DND-41 (cell line): ENCODE measurements at regions not wholly inside any gene's neighbourhood (a gene's known extent, or its start where the extent isn't known, plus 50 kb on each side); places are given as distances from the start of the nearest gene placed in this dataset.

ENCODE experiments used
- ATAC-seq: fragments of 200-7000 bp; cut with Tn5 transposase; 3 replicates; pipeline ENCODE4 v1.9.1; 2021; ENCODE audit warnings: low read depth; ENCODE audit not compliant: insufficient read depth
- DNase-seq: peaks from one replicate; pipeline ENCODE4 v3.0.0-alpha.2; 2020
- H2AFZ ChIP-seq: 2 replicates; pipeline ENCODE4 v1.6.0; 2012; ENCODE audit warnings: low read depth, low read length
- H3K27ac ChIP-seq: 2 replicates; pipeline ENCODE4 v1.5.1; 2012; ENCODE audit warnings: low read length, inconsistent platforms
- H3K27me3 ChIP-seq: fragments of 200-600 bp; sonication (generic); 2 replicates; pipeline ENCODE4 v1.6.0; 2012; ENCODE audit warnings: low read length, mild to moderate bottlenecking, inconsistent platforms; ENCODE audit not compliant: insufficient read depth, poor library complexity
- H3K36me3 ChIP-seq: 2 replicates; pipeline ENCODE4 v1.5.1; 2012; ENCODE audit warnings: low read length, inconsistent platforms; ENCODE audit not compliant: insufficient read depth
- H3K4me1 ChIP-seq: 2 replicates; pipeline ENCODE4 v1.5.1; 2012; ENCODE audit warnings: mild to moderate bottlenecking, low read length; ENCODE audit not compliant: insufficient read depth
- H3K4me2 ChIP-seq: 2 replicates; pipeline ENCODE4 v1.6.0; 2012; ENCODE audit warnings: mild to moderate bottlenecking, moderate library complexity, low read length, inconsistent platforms; ENCODE audit not compliant: insufficient read depth
- H3K4me3 ChIP-seq, 2 experiments: fragments of 200-600 bp in 1 of 2; shearing (Covaris generic) in 1 of 2; 2 replicates each; pipeline ENCODE4 v1.5.1; 2012 to 2016; ENCODE audit warnings: inconsistent platforms in 2 of 2, low read length in 2 of 2, mild to moderate bottlenecking in 2 of 2, low read depth in 1 of 2, moderate library complexity in 1 of 2
- H3K79me2 ChIP-seq: 2 replicates; pipeline ENCODE4 v1.6.0; 2012; ENCODE audit warnings: low read length, inconsistent platforms; ENCODE audit not compliant: insufficient read depth
- H3K9ac ChIP-seq: 2 replicates; pipeline ENCODE4 v1.6.0; 2012; ENCODE audit warnings: low read depth, mild to moderate bottlenecking, inconsistent platforms, low read length, moderate library complexity
- H3K9me3 ChIP-seq: 2 replicates; pipeline ENCODE4 v1.5.1; 2012; ENCODE audit warnings: low read length, moderate library complexity, mild to moderate bottlenecking, inconsistent platforms; ENCODE audit not compliant: insufficient read depth, severe bottlenecking
- H4K20me1 ChIP-seq: 2 replicates; pipeline ENCODE4 v1.6.0; 2012; ENCODE audit warnings: low read length; ENCODE audit not compliant: insufficient read depth
- CTCF ChIP-seq: IDR thresholded peaks from 2 replicates; pipeline ENCODE4 v1.5.1; 2012; ENCODE audit warnings: borderline replicate concordance, low read length, moderate library complexity, mild to moderate bottlenecking; ENCODE audit not compliant: poor library complexity, severe bottlenecking; ENCODE audit errors: extremely low read depth
- EZH2 ChIP-seq: IDR thresholded peaks from 3 replicates; pipeline ENCODE4 v1.6.1; 2012; ENCODE audit warnings: borderline replicate concordance, low read depth, mild to moderate bottlenecking, moderate library complexity, low read length, inconsistent platforms; ENCODE audit not compliant: severe bottlenecking

DNA sequence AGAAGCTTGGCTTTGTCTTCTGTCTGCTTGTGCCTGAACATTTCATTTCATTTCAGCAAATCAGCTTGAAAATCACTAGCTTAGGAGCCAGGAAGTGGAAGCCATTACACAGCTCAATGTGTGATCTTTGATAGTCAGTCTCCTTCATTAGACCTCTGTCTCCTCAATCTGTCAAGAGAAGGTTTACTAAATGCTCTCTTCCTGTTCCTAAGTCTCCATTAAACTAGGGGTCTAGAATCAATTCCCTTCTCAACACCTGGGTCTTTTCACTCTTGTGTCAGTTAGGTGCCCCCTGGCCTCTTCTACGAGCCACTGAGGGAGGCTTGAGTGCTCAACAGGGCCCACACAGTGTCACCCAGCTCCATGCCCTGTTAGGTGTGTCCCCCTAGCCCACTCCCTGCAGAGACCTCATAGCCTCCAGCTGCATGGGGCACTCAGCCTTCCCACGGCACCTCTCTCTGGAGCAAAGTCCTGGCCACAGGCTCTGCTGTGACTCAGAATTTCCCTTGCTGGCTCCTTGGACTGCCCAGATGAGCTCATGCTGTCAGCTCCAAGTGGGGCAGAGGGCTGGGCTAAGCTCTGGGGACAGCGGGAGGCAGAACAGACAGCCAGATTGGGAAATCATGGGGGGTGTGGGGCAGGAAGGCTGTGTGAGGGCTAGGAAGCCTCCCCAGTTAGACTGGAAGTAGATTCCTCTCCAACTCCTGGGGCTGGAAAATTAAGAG, 115.7 kb upstream of the IPO9 start:
- no peak for TF ChIP-seq CTCF
- no peak for TF ChIP-seq EZH2
- H3K27me3 ChIP-seq: peaks cover 7% of the 10 kb centered on the region
- H3K4me2 ChIP-seq: no peak overlapping the region
- no peak for ATAC-seq
- no peaks in the 10 kb centered on the region for H3K36me3 ChIP-seq
- H3K4me3 ChIP-seq: no peak overlapping the region
- H3K9me3 ChIP-seq: no peaks in the 10 kb centered on the region
- no peak overlapping the region for H3K27ac ChIP-seq
- no peak for DNase-seq
- no peak overlapping the region for H2AFZ ChIP-seq
- no peak overlapping the region for H3K9ac ChIP-seq
- H4K20me1 ChIP-seq: peaks cover 3% of the 10 kb centered on the region
- no peaks in the 10 kb centered on the region for H3K4me1 ChIP-seq
- H3K79me2 ChIP-seq: no peaks in the 10 kb centered on the region

DNA sequence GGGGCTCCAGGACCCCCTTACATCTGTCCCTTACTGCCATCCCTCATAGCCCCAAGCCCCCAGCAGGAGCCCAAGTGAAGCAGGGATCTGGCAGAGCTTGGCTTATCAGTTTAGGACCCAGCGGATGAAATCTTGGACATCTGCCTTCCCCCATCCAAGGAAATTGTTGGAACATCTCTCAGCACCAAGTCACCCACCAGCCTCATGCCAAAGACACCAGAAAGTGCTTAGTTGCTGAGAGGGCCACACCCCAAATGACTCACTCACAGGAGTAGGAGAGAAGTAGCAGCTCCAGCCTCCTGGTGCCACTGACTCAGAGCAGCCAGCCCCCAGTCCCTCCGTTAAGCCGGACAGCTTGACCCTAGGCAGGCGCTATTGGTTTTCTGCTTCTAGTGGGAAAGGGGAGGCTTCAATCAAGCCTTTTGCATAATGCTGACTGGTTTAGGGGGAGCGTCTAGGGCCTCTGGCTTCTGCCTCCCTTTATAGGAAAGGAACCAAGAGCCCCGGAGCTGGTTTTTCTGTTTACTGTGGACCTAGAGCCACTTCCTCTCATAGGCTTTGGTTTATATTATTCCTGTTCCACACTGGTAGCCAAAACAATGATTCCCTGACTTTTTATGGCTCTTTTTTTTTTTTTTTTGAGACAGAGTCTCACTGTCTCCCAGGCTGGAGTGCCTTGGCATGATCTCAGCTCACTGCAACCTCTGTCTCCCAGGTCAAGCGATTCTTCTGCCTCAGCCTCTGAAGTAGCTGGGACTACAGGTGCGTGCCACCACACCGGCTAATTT, 114.2 kb upstream of the IPO9 start:
- Histone ChIP-seq H4K20me1 (peaks cover under 1% of the 10 kb centered on the region), H3K9me3 (no peaks in the 10 kb centered on the region), H3K36me3 (no peaks in the 10 kb centered on the region), H3K9ac (no peak overlapping the region), H3K4me1 (no peaks in the 10 kb centered on the region), H3K79me2 (no peaks in the 10 kb centered on the region), H2AFZ (no peak overlapping the region), H3K4me2 (no peak overlapping the region), H3K27me3 (peaks cover 7% of the 10 kb centered on the region), H3K4me3 (no peak overlapping the region), H3K27ac (no peak overlapping the region)
- DNase-seq (no peak), ATAC-seq (no peak)
- TF ChIP-seq CTCF (no peak), EZH2 (no peak)

DNA sequence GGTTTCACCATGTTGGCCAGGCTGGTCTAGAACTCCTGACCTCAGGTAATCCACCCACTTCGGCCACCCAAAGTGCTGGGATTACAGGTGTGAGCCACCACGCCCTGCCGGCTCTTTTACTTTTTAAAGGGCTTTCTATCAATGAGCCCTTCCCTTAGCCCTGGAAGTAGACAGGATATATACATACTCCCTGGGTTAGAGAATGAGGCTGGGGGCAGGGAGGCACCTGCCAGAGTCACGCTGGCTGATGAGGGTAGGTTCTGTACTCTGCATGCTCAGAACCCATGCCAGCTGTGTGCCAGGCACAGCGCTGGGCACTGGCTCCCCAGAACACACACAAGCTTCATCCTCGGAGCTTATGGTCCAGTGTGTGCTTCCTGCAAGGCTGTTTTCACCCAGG, 113.6 kb upstream of the IPO9 start:
- H2AFZ ChIP-seq: no peak overlapping the region
- no peaks in the 10 kb centered on the region for H3K36me3 ChIP-seq
- no peaks in the 10 kb centered on the region for H3K9me3 ChIP-seq
- no peak overlapping the region for H3K4me2 ChIP-seq
- H3K4me1 ChIP-seq: no peaks in the 10 kb centered on the region
- TF ChIP-seq EZH2 (no peak), CTCF (no peak)
- no peak overlapping the region for H3K4me3 ChIP-seq
- H3K79me2 ChIP-seq: no peaks in the 10 kb centered on the region
- no peak overlapping the region for H3K27ac ChIP-seq
- H4K20me1 ChIP-seq: no peaks in the 10 kb centered on the region
- DNase-seq: no peak
- H3K27me3 ChIP-seq: peaks cover 7% of the 10 kb centered on the region
- ATAC-seq: no peak
- H3K9ac ChIP-seq: no peak overlapping the region
